Activated CD4-positive, alpha-beta T cell treated with anti-CD3 and anti-CD28 coated beads for 36 hours (primary cell): ENCODE measurements at regions not wholly inside any gene's neighbourhood (a gene's known extent, or its start where the extent isn't known, plus 50 kb on each side); places are given as distances from the start of the nearest gene placed in this dataset.

Source experiments
- ATAC-seq: fragments of 200-7000 bp; cut with Tn5 transposase; one replicate; pipeline ENCODE4 v1.10.0; 2021; ENCODE audit warnings: mild to moderate bottlenecking, moderate library complexity
- CTCF ChIA-PET: fragments of 350-600 bp; sonication (Branson Sonifier 250); formaldehyde crosslinking; loops from one replicate; lab custom pipeline; 2021; ENCODE audit warnings: antibody characterized with exemption; lab: Charles Lee
- POLR2A ChIA-PET: fragments of 350-600 bp; sonication (Branson Sonifier 250); formaldehyde crosslinking; loops from one replicate; lab custom pipeline; 2021; ENCODE audit warnings: antibody characterized with exemption, inconsistent platforms; lab: Charles Lee
- DNase-seq: peaks from one replicate; pipeline ENCODE4 v3.0.0-alpha.2; 2020
- H3K27ac Mint-ChIP-seq: one replicate; pipeline ENCODE4 v1.8.0; 2021; ENCODE audit warnings: mixed read lengths
- H3K27me3 Mint-ChIP-seq: one replicate; pipeline ENCODE4 v1.8.0; 2021; ENCODE audit warnings: mixed read lengths
- H3K36me3 Mint-ChIP-seq: one replicate; pipeline ENCODE4 v1.8.0; 2021; ENCODE audit warnings: low read depth, mixed read lengths
- H3K4me1 Mint-ChIP-seq: one replicate; pipeline ENCODE4 v1.8.0; 2021; ENCODE audit warnings: mixed read lengths
- H3K4me3 Mint-ChIP-seq: one replicate; pipeline ENCODE4 v1.8.0; 2021; ENCODE audit warnings: mild to moderate bottlenecking, moderate library complexity, mixed read lengths
- H3K9me3 Mint-ChIP-seq: one replicate; pipeline ENCODE4 v1.8.0; 2021; ENCODE audit warnings: low read depth, mixed read lengths
- intact Hi-C, 2 experiments: fragments of 100-400 bp; cut with DNase I in 1 of 2; cut with micrococcal nuclease in 1 of 2; formaldehyde crosslinking; loops; one replicate each; pipeline versions ENCODE4 v1.14.2 to v1.15.1; 2022 to 2024; cut with DNase I, micrococcal nuclease

DNA sequence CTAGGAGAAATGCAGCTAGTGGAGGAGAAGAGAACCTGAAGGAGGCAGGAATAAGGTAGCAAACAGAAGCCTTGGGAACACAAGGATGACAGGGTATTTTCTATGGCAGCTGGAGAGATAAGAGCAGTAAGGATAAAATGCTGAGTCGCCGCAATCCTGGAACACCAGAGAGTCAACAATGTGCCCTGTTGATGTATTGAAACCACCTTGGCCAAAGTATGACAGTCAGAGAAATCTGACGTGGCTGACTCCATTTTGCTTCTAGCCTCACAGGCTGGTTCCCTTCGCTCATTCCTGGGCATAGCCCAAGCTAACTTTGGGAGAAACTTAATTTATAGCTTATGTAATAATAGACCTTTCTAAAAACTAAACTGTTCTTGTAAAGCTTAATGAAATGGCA, 56.6 kb upstream of the C4orf54 start:
- Mint-ChIP-seq H3K36me3 (no peaks in the 10 kb centered on the region), H3K4me1 (peaks cover 13% of the 10 kb centered on the region), H3K9me3 (no peaks in the 10 kb centered on the region), H3K27ac (no peak overlapping the region), H3K27me3 (peaks cover 12% of the 10 kb centered on the region), H3K4me3 (no peak overlapping the region)
- no peak for DNase-seq
- intact Hi-C loops, result loop anchor here in 1 of 2 experiments (5.0 kb wide), 1 partner anchor 138 kb away; no protein-coding TSS in a partner anchor
- CTCF ChIA-PET, result no interaction called here
- POLR2A ChIA-PET, result no interaction called here
- ATAC-seq, result no peak

DNA sequence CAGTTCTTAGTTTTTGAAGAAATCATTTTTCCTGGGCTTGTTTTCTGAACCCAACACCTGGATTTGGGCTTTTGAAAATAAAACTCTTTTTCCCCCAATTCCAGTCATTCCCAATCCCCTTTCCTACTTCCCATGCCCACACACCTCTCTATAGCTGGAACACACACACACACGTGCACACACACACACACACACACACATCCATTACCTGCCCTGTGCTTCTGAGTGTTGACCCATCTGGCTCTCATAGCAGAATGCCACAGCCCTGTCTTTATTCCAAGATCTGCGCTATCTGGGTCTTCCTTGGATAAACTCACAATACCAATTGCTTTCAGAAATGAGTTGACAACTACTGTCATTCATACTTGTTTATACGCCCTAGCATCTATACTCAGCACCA, 54.9 kb upstream of the C4orf54 start:
- CTCF ChIA-PET, result interaction anchor here (1.8 kb wide), 1 partner anchor 96 kb away, joined by 10 read pairs; no protein-coding TSS in a partner anchor
- POLR2A ChIA-PET, result no interaction called here
- ATAC-seq (no peak), DNase-seq (no peak)
- Mint-ChIP-seq H3K27me3 (peaks cover 10% of the 10 kb centered on the region), H3K4me1 (peaks cover 13% of the 10 kb centered on the region), H3K27ac (no peak overlapping the region), H3K9me3 (no peaks in the 10 kb centered on the region), H3K4me3 (no peak overlapping the region), H3K36me3 (no peaks in the 10 kb centered on the region)
- intact Hi-C loops, result loop anchor here in 1 of 2 experiments (5.0 kb wide), 1 partner anchor 140 kb away; no protein-coding TSS in a partner anchor

DNA sequence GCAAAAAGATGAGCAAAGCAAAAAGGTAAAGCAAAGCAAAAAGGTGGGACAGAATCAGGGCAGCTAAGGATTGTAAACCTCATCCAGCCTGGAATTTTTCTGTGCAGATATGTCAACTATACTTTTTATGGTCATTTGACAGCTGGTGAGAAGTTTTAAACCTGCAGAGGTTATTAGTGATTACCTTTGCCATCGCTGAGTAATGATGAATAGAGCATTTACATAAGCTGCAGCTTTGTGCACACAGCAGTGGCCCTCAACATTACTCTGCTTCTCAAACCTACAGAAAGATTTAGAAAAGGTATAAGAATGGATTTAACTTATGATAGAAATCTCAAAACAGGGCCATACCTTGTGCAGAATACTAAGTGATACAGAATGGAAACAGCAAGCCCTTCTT, 54.5 kb upstream of the C4orf54 start:
- DNase-seq (no peak), ATAC-seq (no peak)
- H3K9me3 Mint-ChIP-seq, result no peaks in the 10 kb centered on the region
- H3K27ac Mint-ChIP-seq, result no peak overlapping the region
- H3K36me3 Mint-ChIP-seq, result no peaks in the 10 kb centered on the region
- no peak overlapping the region for H3K4me3 Mint-ChIP-seq
- ChIA-PET CTCF (interaction anchor here (0.9 to 1.8 kb wide), 2 partner anchors 51 to 96 kb away, joined by 3 to 10 read pairs; no protein-coding TSS in a partner anchor), POLR2A (no interaction called here)
- peaks cover 10% of the 10 kb centered on the region for H3K27me3 Mint-ChIP-seq
- intact Hi-C loops, result loop anchor here in 1 of 2 experiments (5.0 kb wide), 1 partner anchor 140 kb away; no protein-coding TSS in a partner anchor
- H3K4me1 Mint-ChIP-seq, result peaks cover 13% of the 10 kb centered on the region

DNA sequence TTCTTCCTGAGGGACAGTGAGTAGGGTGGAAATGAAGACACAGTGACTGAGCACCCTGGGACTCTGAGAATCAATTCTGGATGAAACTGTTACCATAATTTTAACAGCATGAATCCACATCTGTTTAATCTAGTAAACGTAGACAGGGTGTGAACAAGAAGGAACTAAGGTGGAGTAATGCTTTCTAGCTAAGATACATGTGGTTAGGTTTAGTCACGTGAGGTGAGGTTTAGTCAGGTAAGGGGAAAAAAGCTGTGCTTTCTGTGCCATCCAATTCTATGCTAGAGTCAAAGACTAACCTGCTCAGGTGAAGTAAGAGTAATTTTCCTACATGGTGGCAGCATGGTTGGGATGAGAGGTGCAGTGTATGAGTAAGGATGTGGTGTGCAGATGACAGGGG, 54.0 kb upstream of the C4orf54 start:
- ATAC-seq (no peak), DNase-seq (no peak)
- Mint-ChIP-seq H3K4me3 (no peak overlapping the region), H3K9me3 (no peaks in the 10 kb centered on the region), H3K36me3 (no peaks in the 10 kb centered on the region), H3K4me1 (peaks cover 13% of the 10 kb centered on the region), H3K27me3 (peaks cover 8% of the 10 kb centered on the region), H3K27ac (no peak overlapping the region)
- intact Hi-C loops, result loop anchor here in 1 of 2 experiments (1.0 to 5.0 kb wide), 3 partner anchors 53 to 149 kb away; no protein-coding TSS in a partner anchor
- ChIA-PET POLR2A (interaction anchor here (0.5 to 0.6 kb wide), 2 partner anchors 63 to 122 kb away, joined by 3 read pairs; no protein-coding TSS in a partner anchor), CTCF (interaction anchor here (0.9 to 1.8 kb wide), 4 partner anchors 10 to 148 kb away, joined by 3 to 10 read pairs (median 4); partner anchors contain the start of gene TRMT10A)

DNA sequence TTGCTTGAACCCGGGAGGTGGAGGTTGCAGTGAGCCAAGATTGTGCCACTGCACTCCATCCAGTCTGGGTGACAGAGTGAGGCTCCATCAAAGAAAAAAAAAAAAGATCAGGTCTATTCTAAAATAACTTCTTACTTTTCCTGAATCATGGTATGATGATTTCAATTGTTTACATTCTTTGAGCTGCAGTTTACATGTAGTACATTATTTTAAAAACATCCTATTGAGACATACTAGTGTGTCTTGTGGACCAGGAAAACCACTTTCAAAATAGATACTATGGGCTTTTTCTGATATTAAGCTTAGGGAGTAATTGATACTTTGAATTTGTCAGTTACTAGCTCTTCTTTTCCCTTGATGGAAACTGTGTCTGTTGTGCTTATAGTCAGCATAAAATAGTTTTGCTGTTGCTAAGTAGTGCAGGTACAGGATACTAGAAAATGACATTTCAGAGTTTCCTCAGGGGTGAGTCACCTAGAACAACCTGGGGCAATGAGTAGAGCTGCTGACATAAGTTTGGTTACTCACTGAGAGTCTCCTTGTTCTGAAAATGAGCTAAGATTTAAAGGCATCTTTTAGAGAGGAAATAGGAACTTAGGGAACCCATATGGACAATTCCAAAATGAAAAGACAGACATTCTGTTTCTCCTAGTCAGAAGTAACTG, 53.2 kb upstream of the C4orf54 start:
- ChIA-PET CTCF (interaction anchor here (0.6 to 1.8 kb wide), 9 partner anchors 9 to 716 kb away, joined by 3 to 10 read pairs (median 3); partner anchors contain the start of genes METAP1 and TRMT10A), POLR2A (interaction anchor here (0.5 to 0.6 kb wide), 3 partner anchors 62 to 137 kb away, joined by 3 to 12 read pairs (median 3); no protein-coding TSS in a partner anchor)
- H3K27ac Mint-ChIP-seq, result no peak overlapping the region

DNA sequence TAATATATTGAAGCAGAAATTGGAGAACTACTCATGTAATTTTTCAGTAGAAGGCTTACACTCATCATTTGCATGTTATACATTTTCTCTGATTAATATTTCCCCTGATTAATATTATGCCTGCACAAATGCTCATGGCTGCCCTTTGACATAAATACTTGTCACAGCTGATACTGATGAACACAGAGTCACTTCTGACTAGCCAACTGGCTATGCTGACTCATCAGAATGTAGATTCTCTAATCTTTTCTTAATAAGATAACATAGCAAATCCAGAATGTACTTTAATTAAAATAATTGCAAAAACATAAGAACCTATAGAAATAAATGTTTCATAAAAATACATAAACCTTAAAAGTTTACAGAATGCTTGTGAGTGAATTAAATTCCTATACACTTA, 52.4 kb upstream of the C4orf54 start:
- POLR2A ChIA-PET, result interaction anchor here (0.6 kb wide), 1 partner anchor 138 kb away, joined by 12 read pairs; no protein-coding TSS in a partner anchor
- intact Hi-C loops, result loop anchor here in 1 of 2 experiments (2.0 to 5.0 kb wide), 2 partner anchors 142 to 147 kb away; no protein-coding TSS in a partner anchor
- H3K27me3 Mint-ChIP-seq, result peaks cover 15% of the 10 kb centered on the region
- H3K9me3 Mint-ChIP-seq, result no peaks in the 10 kb centered on the region
- no peak overlapping the region for H3K27ac Mint-ChIP-seq
- no peak for ATAC-seq
- CTCF ChIA-PET, result no interaction called here
- H3K36me3 Mint-ChIP-seq, result no peaks in the 10 kb centered on the region
- DNase-seq, result no peak
- peaks cover 13% of the 10 kb centered on the region for H3K4me1 Mint-ChIP-seq
- no peak overlapping the region for H3K4me3 Mint-ChIP-seq

More for the DNA sequence above, 53.2 kb upstream of the C4orf54 start:
- Mint-ChIP-seq H3K27me3 (peaks cover 11% of the 10 kb centered on the region), H3K4me1 (peaks cover 13% of the 10 kb centered on the region), H3K36me3 (no peaks in the 10 kb centered on the region), H3K4me3 (no peak overlapping the region), H3K9me3 (no peaks in the 10 kb centered on the region)
- intact Hi-C loops, result loop anchor here in 1 of 2 experiments (1.0 to 5.0 kb wide), 3 partner anchors 53 to 148 kb away; no protein-coding TSS in a partner anchor
- DNase-seq (peak; percentile 5), ATAC-seq (peak; percentile 100)

DNA sequence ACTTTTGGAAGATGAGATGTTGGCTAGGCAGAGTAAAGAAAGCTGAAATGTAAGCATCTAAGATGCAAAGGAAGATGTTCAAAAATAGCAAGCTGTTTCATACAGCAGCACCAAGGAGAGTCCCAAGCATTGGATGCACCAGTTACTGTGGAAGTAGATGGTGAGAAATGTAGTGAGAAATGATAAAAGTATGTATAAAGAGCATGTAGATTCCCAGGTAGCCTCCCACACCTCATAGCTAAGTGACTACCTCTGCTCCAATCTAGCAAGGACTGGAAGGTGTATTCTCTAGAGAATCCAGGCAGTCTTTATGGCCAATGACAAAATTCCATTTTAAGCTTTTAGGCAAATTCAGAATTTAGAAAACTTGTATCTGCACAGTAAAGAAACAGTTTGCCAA, 50.9 kb upstream of the C4orf54 start:
- Mint-ChIP-seq H3K4me1 (peaks cover 13% of the 10 kb centered on the region), H3K9me3 (no peaks in the 10 kb centered on the region), H3K4me3 (no peak overlapping the region), H3K27ac (no peak overlapping the region), H3K27me3 (peaks cover 23% of the 10 kb centered on the region), H3K36me3 (no peaks in the 10 kb centered on the region)
- intact Hi-C loops, result no loop called here
- CTCF ChIA-PET, result interaction anchor here (1.1 to 1.8 kb wide), 2 partner anchors 15 to 100 kb away, joined by 4 to 5 read pairs; no protein-coding TSS in a partner anchor
- POLR2A ChIA-PET, result no interaction called here
- ATAC-seq, result no peak
- DNase-seq, result no peak
